Suprapubic skin (tissue), 3 donors: ENCODE measurements at regions not wholly inside any gene's neighbourhood (a gene's known extent, or its start where the extent isn't known, plus 50 kb on each side); places are given as distances from the start of the nearest gene placed in this dataset.

Experiments
- CTCF ChIP-seq, 2 donors: fragments of 200-600 bp in 1 of 2; fragments of 450-650 bp in 1 of 2; sonication (generic) in 1 of 2; IDR thresholded peaks; one replicate each; pipeline ENCODE4 v1.5.1; 2016 to 2019; ENCODE audit warnings: antibody characterized with exemption in 2 of 2, mild to moderate bottlenecking in 1 of 2, moderate library complexity in 1 of 2
- POLR2A ChIP-seq, 2 donors: fragments of 450-650 bp; IDR thresholded peaks; one replicate each; pipeline ENCODE4 v1.6.1; 2017; ENCODE audit warnings: antibody characterized with exemption in 2 of 2, mild to moderate bottlenecking in 2 of 2, moderate library complexity in 2 of 2

GRCh38 chr2:188235364-188235763 lies 56.3 kb upstream of the GULP1 start:
- TF ChIP-seq CTCF (IDR thresholded peaks at IDR 0.05) = no peak
- TF ChIP-seq POLR2A (IDR thresholded peaks at IDR 0.05) = no peak
